Adrenal gland (tissue), 5 donors: ENCODE measurements at regions not wholly inside any gene's neighbourhood (a gene's known extent, or its start where the extent isn't known, plus 50 kb on each side); places are given as distances from the start of the nearest gene placed in this dataset.

Experiments used
- POLR2A ChIP-seq, 2 donors: fragments of 450-650 bp; IDR thresholded peaks; one replicate each; pipeline ENCODE4 v1.6.1; 2017; ENCODE audit warnings: antibody characterized with exemption in 2 of 2, mild to moderate bottlenecking in 2 of 2, moderate library complexity in 1 of 2
- TF ChIP-seq, protein P1 (sequence below), 6 experiments: fragments of 450-650 bp in 4 of 6; fragments of 200-600 bp in 2 of 6; sonication (generic) in 1 of 6; IDR thresholded peaks; 1 replicate in 5 of 6; 2 replicates in 1 of 6; pipeline versions ENCODE4 v1.5.1 to v1.8.0; 2016 to 2021; ENCODE audit warnings: antibody characterized with exemption in 6 of 6, mild to moderate bottlenecking in 2 of 6, moderate library complexity in 1 of 6
- donor health status: DM: no; HTN: no; CAD: no.

DNA sequence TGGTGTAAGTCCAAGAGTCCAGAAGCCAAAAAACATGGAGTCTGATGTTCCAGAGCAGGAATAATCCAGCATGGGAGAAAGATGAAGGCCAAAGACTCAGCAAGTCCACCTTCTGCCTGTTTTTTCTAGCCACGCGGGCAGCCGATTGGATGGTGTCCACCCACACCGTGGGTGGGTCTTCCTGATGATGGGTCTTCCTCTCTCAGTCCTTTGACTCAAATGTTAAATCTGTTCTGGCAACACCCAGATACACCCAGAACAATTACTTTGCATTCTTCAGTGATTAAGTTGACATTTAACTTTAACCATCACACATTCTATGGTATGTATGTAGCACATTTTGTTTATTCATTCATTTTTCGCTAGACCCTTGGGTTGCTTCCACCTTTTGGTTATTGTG lies 944.4 kb downstream of the PLA2G4A start:
- TF ChIP-seq, protein P1, sequence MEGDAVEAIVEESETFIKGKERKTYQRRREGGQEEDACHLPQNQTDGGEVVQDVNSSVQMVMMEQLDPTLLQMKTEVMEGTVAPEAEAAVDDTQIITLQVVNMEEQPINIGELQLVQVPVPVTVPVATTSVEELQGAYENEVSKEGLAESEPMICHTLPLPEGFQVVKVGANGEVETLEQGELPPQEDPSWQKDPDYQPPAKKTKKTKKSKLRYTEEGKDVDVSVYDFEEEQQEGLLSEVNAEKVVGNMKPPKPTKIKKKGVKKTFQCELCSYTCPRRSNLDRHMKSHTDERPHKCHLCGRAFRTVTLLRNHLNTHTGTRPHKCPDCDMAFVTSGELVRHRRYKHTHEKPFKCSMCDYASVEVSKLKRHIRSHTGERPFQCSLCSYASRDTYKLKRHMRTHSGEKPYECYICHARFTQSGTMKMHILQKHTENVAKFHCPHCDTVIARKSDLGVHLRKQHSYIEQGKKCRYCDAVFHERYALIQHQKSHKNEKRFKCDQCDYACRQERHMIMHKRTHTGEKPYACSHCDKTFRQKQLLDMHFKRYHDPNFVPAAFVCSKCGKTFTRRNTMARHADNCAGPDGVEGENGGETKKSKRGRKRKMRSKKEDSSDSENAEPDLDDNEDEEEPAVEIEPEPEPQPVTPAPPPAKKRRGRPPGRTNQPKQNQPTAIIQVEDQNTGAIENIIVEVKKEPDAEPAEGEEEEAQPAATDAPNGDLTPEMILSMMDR (IDR thresholded peaks at IDR 0.05) = no peak
- TF ChIP-seq POLR2A (IDR thresholded peaks at IDR 0.05) = no peak
